ENCODE measurements at regions not wholly inside any gene's neighbourhood (a gene's known extent, or its start where the extent isn't known, plus 50 kb on each side); places are given as distances from the start of the nearest gene placed in this dataset.

GRCh38 chr3:54026543-54026942, 95.8 kb upstream of the CACNA2D3 start:
- Mint-ChIP-seq H3K4me3 (no peak overlapping the region), H3K27me3 (ENCODE audit: low read depth) (no peaks in the 10 kb centered on the region), H3K4me1 (no peaks in the 10 kb centered on the region), H3K27ac (ENCODE audit: unreplicated experiment) (no peak overlapping the region), H3K36me3 (ENCODE audit: low read depth) (peaks cover 3% of the 10 kb centered on the region), H3K9me3 (peaks cover 3% of the 10 kb centered on the region)
- DNase-seq (ENCODE audit: low read depth, low spot score) = no peak
- no peak for TF ChIP-seq CTCF (conservative IDR thresholded peaks at IDR 0.05)

- Mint-ChIP-seq H3K4me1 (no peaks in the 10 kb centered on the region), H3K36me3 (ENCODE audit: low read depth) (no peaks in the 10 kb centered on the region), H3K27ac (ENCODE audit: unreplicated experiment) (no peak overlapping the region), H3K9me3 (peaks cover 3% of the 10 kb centered on the region), H3K4me3 (no peak overlapping the region), H3K27me3 (ENCODE audit: low read depth) (no peaks in the 10 kb centered on the region)
- no peak for TF ChIP-seq CTCF (conservative IDR thresholded peaks at IDR 0.05)
- DNase-seq (ENCODE audit: low read depth, low spot score) = no peak
These were observed 101.3 kb upstream of the CACNA2D3 start for GRCh38 chr3:54021071-54021470.

GRCh38 chr3:54020436-54020835, 101.9 kb upstream of the CACNA2D3 start:
- no peak for TF ChIP-seq CTCF (conservative IDR thresholded peaks at IDR 0.05)
- no peaks in the 10 kb centered on the region for H3K4me1 Mint-ChIP-seq
- H3K27me3 Mint-ChIP-seq (ENCODE audit: low read depth) = no peaks in the 10 kb centered on the region

GRCh38 chr3:54014067-54014466, 108.3 kb upstream of the CACNA2D3 start:
- Mint-ChIP-seq H3K27ac (ENCODE audit: unreplicated experiment) (no peak overlapping the region), H3K27me3 (ENCODE audit: low read depth) (no peaks in the 10 kb centered on the region), H3K4me1 (no peaks in the 10 kb centered on the region), H3K36me3 (ENCODE audit: low read depth) (no peaks in the 10 kb centered on the region), H3K9me3 (no peaks in the 10 kb centered on the region), H3K4me3 (no peak overlapping the region)
- no peak for TF ChIP-seq CTCF (conservative IDR thresholded peaks at IDR 0.05)
- no peak for DNase-seq (ENCODE audit: low read depth, low spot score)

More at GRCh38 chr3:54020436-54020835, 101.9 kb upstream of the CACNA2D3 start:
- H3K4me3 Mint-ChIP-seq = no peak overlapping the region
- H3K27ac Mint-ChIP-seq (ENCODE audit: unreplicated experiment) = no peak overlapping the region
- H3K9me3 Mint-ChIP-seq = peaks cover 3% of the 10 kb centered on the region
- H3K36me3 Mint-ChIP-seq (ENCODE audit: low read depth) = no peaks in the 10 kb centered on the region
- DNase-seq (ENCODE audit: low read depth, low spot score) = no peak

GRCh38 chr3:54008744-54009143, 113.6 kb upstream of the CACNA2D3 start:
- H3K4me3 Mint-ChIP-seq = no peak overlapping the region
- no peaks in the 10 kb centered on the region for H3K27me3 Mint-ChIP-seq (ENCODE audit: low read depth)
- H3K36me3 Mint-ChIP-seq (ENCODE audit: low read depth) = no peaks in the 10 kb centered on the region
- H3K9me3 Mint-ChIP-seq = no peaks in the 10 kb centered on the region
- no peaks in the 10 kb centered on the region for H3K4me1 Mint-ChIP-seq
- TF ChIP-seq CTCF (conservative IDR thresholded peaks at IDR 0.05) = no peak
- no peak overlapping the region for H3K27ac Mint-ChIP-seq (ENCODE audit: unreplicated experiment)
- DNase-seq (ENCODE audit: low read depth, low spot score) = no peak

- no peaks in the 10 kb centered on the region for H3K27me3 Mint-ChIP-seq (ENCODE audit: low read depth)
- H3K36me3 Mint-ChIP-seq (ENCODE audit: low read depth) = no peaks in the 10 kb centered on the region
- no peak for DNase-seq (ENCODE audit: low read depth, low spot score)
- H3K4me1 Mint-ChIP-seq = no peaks in the 10 kb centered on the region
- no peaks in the 10 kb centered on the region for H3K9me3 Mint-ChIP-seq
- no peak for TF ChIP-seq CTCF (conservative IDR thresholded peaks at IDR 0.05)
- H3K4me3 Mint-ChIP-seq = no peak overlapping the region
- no peak overlapping the region for H3K27ac Mint-ChIP-seq (ENCODE audit: unreplicated experiment)
These were observed 114.3 kb upstream of the CACNA2D3 start for GRCh38 chr3:54008099-54008498.
